Peyer's patch (tissue), 4 donors: ENCODE measurements at regions not wholly inside any gene's neighbourhood (a gene's known extent, or its start where the extent isn't known, plus 50 kb on each side); places are given as distances from the start of the nearest gene placed in this dataset.

Experiments used
- POLR2A ChIP-seq, 2 donors: fragments of 450-650 bp; IDR thresholded peaks; one replicate each; pipeline ENCODE4 v1.5.1; 2017; ENCODE audit warnings: antibody characterized with exemption in 2 of 2, mild to moderate bottlenecking in 2 of 2, moderate library complexity in 2 of 2
- TF ChIP-seq, protein P1 (sequence below), 6 experiments: fragments of 450-650 bp in 4 of 6; fragments of 200-600 bp in 2 of 6; sonication (generic) in 1 of 6; IDR thresholded peaks; one replicate each; pipeline ENCODE4 v1.5.1; 2017 to 2019; ENCODE audit warnings: antibody characterized with exemption in 6 of 6, mild to moderate bottlenecking in 3 of 6, moderate library complexity in 1 of 6

GRCh38 chr4:15375667-15376066 is 52.2 kb upstream of the C1QTNF7 start:
- TF ChIP-seq, protein P1, sequence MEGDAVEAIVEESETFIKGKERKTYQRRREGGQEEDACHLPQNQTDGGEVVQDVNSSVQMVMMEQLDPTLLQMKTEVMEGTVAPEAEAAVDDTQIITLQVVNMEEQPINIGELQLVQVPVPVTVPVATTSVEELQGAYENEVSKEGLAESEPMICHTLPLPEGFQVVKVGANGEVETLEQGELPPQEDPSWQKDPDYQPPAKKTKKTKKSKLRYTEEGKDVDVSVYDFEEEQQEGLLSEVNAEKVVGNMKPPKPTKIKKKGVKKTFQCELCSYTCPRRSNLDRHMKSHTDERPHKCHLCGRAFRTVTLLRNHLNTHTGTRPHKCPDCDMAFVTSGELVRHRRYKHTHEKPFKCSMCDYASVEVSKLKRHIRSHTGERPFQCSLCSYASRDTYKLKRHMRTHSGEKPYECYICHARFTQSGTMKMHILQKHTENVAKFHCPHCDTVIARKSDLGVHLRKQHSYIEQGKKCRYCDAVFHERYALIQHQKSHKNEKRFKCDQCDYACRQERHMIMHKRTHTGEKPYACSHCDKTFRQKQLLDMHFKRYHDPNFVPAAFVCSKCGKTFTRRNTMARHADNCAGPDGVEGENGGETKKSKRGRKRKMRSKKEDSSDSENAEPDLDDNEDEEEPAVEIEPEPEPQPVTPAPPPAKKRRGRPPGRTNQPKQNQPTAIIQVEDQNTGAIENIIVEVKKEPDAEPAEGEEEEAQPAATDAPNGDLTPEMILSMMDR (IDR thresholded peaks at IDR 0.05): no peak
- TF ChIP-seq POLR2A (IDR thresholded peaks at IDR 0.05): no peak
